HG03457 (cell line): ENCODE measurements at regions not wholly inside any gene's neighbourhood (a gene's known extent, or its start where the extent isn't known, plus 50 kb on each side); places are given as distances from the start of the nearest gene placed in this dataset.

Experiments
- ATAC-seq: cut with Tn5 transposase; IDR thresholded peaks from one replicate; pipeline ENCODE4 v1.9.1; 2021; ENCODE audit warnings: moderate number of reproducible peaks; ENCODE audit not compliant: unreplicated experiment

- no peak for ATAC-seq
Measured at GRCh38 chr6:76703786-76704185, 631.3 kb upstream of the IMPG1 start.

- ATAC-seq = no peak
Measured at GRCh38 chr6:76703285-76703684, 630.8 kb upstream of the IMPG1 start.

GRCh38 chr6:76702187-76702586 is 629.7 kb upstream of the IMPG1 start:
- ATAC-seq = no peak

- ATAC-seq = no peak
Measured at GRCh38 chr6:76701610-76702009, 629.1 kb upstream of the IMPG1 start.

GRCh38 chr6:76697585-76697984 is 625.1 kb upstream of the IMPG1 start:
- no peak for ATAC-seq

GRCh38 chr6:76694795-76695194 is 622.3 kb upstream of the IMPG1 start:
- no peak for ATAC-seq

- ATAC-seq = no peak
Measured at GRCh38 chr6:76684875-76685274, 612.4 kb upstream of the IMPG1 start.

GRCh38 chr6:76683985-76684384 is 611.5 kb upstream of the IMPG1 start:
- ATAC-seq = no peak

- no peak for ATAC-seq
Measured at GRCh38 chr6:76682842-76683241, 610.4 kb upstream of the IMPG1 start.

- ATAC-seq = no peak
Measured at GRCh38 chr6:76681781-76682180, 609.3 kb upstream of the IMPG1 start.

GRCh38 chr6:76677017-76677416 is 604.6 kb upstream of the IMPG1 start:
- no peak for ATAC-seq

GRCh38 chr6:76671751-76672150 is 599.3 kb upstream of the IMPG1 start:
- no peak for ATAC-seq

GRCh38 chr6:76644231-76644630 is 571.8 kb upstream of the IMPG1 start:
- ATAC-seq = no peak

- ATAC-seq = no peak
Measured at GRCh38 chr6:76639941-76640340, 567.5 kb upstream of the IMPG1 start.

GRCh38 chr6:76634695-76635094 is 562.2 kb upstream of the IMPG1 start:
- no peak for ATAC-seq

- no peak for ATAC-seq
Measured at GRCh38 chr6:76633259-76633658, 560.8 kb upstream of the IMPG1 start.

GRCh38 chr6:76631622-76632021 is 559.2 kb upstream of the IMPG1 start:
- ATAC-seq = no peak

- ATAC-seq = no peak
Measured at GRCh38 chr6:76615395-76615794, 542.9 kb upstream of the IMPG1 start.

- no peak for ATAC-seq
Measured at GRCh38 chr6:76612954-76613353, 540.5 kb upstream of the IMPG1 start.

GRCh38 chr6:76609160-76609559 is 536.7 kb upstream of the IMPG1 start:
- ATAC-seq = no peak

GRCh38 chr6:76594109-76594508 is 521.6 kb upstream of the IMPG1 start:
- no peak for ATAC-seq

GRCh38 chr6:76593668-76594067 is 521.2 kb upstream of the IMPG1 start:
- no peak for ATAC-seq

GRCh38 chr6:76592566-76592965 is 520.1 kb upstream of the IMPG1 start:
- no peak for ATAC-seq

GRCh38 chr6:76587271-76587670 is 514.8 kb upstream of the IMPG1 start:
- ATAC-seq = no peak
